ENCODE measurements at regions not wholly inside any gene's neighbourhood (a gene's known extent, or its start where the extent isn't known, plus 50 kb on each side); places are given as distances from the start of the nearest gene placed in this dataset.
"Not testable (repeated sequence)": the region's sequence is repeated elsewhere in the genome, so short reads cannot be mapped to it uniquely, and the experiment has no call there.

GRCh38 chr7:68684996-68685395 is 913.3 kb upstream of the AUTS2 start:
- DNase-seq, result no peak

DNA sequence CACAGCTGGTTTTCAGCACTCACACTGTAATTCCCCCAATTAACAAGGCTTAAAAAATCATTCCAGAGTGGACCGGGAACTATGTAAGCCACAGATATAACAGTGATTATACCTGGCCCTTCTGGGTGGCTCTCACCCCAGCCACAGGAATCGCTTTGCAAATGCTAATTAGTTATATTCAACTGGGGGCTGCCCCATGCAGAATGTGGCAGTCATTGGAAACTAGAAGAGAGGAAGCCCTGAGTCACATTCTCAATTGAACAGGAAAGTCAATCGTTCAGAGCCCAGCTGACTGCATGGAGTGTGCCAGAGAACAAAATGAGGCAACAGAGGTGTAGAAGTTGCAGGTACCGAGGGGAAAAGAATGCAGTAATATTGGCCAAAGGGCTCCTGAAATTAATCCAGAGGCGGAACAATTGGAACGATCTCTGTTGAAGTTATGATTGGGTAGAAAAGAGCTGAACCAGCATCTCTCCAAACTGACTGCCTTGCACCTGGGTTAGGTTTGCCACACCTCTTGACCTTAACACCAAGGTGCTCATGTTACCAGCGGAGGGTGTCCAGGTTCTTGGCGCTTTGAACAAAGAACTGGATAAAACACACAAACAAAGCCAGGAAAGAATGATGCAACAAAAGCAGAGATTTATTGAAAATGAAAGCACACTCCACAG is 909.7 kb upstream of the AUTS2 start:
- DNase-seq, result no peak

DNA sequence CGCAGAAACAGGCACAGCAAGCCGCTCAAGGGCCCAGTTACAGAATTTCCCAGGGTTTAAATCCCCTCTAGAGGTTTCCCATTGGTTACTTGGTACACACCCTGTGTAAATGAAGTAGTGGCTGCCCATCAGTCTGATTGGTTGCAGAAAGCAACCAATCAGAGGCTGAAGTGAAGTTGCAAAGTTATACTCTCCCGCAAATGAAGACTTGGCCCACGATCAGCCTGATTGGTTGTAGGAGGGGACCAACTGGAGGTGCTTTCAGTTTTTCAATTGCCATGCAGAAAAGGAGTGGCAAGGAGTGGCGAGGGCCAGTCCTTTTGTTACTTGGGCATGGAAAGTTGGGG is 909.2 kb upstream of the AUTS2 start:
- DNase-seq, result no peak

GRCh38 chr7:68691261-68692216 is 906.7 kb upstream of the AUTS2 start:
- no peak for DNase-seq

DNA sequence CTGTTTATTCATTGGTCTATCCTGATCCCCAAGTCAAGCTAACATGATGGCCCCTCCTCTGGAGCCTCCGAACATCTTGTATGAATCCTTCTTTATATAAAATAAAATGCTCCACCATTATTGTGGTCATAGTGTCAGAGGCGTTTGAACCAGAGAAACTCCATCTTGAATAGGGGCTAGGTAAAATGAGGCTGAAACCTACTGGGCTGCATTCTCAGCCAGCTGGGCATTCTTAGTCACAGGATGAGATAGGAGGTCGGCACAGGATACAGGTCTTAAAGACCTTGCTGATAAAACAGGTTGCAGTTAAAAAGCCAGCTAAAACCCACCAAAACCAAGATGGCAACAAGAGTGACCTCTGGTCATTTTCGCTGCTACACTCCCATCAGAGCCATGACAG is 905.8 kb upstream of the AUTS2 start:
- DNase-seq, result no peak

GRCh38 chr7:68694656-68695055 is 903.6 kb upstream of the AUTS2 start:
- DNase-seq, result no peak

DNA sequence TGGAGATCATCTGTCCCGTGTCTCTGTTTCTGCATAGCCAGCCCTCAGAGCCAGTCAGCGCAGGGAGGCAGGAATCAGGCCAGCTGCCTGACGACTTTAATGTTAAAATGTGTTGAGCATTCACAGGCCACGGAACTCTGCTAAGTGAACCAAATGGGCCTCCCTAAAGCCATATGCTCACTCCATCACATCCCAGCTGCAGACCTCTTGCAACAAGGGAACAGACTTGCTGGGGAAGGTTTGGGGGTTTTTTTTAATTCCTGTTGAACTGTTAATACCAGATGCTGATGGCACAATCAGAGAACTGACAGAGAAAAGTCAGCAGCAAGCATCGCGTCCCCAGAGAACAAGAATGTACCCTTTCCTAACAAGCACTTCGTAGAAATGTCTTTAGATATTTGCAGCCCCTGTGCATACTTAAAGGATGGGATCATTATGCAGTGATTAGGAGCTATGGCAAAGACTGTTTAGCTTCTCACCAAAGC is 900.4 kb upstream of the AUTS2 start:
- peak; percentile 45 for DNase-seq

DNA sequence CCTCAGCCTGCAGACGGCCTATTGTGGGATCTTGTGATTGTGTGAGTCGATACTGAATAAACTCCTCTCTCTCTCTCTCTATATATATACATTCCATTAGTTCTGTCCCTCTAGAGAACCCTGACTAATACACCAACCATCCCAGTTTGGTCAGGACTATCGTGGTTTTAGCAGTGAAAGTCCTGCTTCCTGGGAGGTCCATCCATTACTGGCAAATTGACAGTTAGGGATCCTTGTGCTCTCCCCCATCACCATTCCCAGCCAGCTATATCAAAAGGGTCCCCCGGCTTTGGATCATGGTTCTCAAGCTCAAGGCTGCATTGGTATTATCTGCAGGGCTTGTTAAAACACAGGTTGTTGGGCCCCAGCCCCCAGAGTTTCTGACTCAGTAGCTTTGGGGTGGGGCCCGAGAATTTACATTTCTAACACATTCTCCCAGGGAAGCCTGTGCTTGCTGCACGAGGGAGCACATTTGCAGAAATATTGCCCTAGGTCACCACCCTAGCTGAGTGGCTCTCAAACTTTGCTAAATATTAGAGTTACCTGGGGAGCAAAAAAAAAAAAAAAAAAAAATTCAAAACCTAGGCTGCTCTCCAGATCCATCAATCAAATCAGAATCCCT is 899.1 kb upstream of the AUTS2 start:
- no peak for DNase-seq

DNA sequence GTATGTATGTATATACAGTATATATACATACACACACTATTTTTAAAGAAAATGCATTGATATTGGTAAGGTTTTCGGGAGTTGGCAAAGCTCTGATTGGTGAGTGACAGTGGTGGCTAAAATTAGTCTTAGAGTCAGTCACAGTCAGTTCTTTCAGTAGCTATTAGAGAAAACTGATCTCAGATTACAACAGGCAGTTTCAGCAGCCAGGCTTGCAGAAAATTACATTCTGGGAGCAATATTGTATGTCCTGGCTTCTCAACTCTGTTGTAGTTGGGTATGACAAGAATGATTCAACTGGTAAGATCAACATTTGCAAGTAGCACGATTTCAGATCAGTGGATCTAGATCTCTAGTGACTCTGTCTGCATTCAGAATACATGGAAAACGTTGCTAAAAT is 897.9 kb upstream of the AUTS2 start:
- no peak for DNase-seq

DNA sequence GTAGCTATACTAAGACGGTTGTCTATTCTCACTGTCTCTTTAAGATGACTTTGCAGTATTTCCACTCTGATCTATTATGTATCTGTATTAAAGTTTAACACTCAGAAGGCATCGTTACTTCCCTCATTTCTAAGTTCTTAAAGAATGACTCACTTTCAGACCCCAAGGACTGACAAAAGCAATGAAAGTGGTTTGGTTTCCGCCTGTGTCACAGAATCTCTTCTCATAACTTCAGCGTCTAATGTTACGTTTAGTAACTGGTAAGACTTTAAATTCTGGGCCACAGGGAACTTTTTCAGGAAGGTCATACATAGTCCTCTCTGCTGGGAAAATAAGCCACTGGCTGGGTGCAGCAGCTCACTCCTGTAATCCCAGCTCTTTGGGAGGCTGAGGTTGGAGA is 892.0 kb upstream of the AUTS2 start:
- DNase-seq, result no peak

DNA sequence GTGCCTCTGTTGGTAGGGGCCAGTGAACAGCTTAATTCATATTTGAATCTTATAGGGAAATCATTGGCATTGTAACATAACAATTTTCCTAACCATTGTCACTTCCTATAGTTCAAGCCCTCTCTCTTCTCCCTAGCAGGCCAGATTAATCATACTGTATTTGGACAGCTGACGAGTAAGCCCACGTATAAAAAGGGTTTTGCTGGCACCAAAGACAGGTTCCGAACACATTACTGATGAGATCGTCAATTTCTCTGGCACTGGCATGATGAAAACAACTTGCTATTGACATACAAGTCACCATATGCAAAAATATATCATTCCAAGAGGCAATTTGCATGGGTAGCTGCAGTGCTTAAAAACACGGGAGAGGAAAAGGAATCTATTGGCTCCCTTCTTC is 891.1 kb upstream of the AUTS2 start:
- no peak for DNase-seq

DNA sequence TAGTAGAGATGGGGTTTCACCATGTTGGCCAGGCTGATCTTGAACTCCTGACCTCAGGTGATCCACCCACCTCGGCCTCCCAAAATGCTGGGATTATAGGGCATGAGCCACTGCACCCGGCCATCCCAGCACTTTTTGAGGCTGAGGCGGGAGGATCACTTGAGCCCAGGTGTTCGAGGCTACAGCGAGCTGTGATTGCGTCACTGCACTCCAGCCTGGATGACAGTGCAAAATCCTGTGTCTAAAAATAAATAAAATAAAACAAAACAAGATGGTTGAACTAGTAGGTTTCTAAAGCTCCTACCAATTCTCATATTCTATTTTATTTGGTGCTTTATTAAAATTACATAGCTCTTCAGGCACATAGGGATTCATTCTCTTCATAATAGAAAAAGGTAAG is 890.3 kb upstream of the AUTS2 start:
- no peak for DNase-seq

DNA sequence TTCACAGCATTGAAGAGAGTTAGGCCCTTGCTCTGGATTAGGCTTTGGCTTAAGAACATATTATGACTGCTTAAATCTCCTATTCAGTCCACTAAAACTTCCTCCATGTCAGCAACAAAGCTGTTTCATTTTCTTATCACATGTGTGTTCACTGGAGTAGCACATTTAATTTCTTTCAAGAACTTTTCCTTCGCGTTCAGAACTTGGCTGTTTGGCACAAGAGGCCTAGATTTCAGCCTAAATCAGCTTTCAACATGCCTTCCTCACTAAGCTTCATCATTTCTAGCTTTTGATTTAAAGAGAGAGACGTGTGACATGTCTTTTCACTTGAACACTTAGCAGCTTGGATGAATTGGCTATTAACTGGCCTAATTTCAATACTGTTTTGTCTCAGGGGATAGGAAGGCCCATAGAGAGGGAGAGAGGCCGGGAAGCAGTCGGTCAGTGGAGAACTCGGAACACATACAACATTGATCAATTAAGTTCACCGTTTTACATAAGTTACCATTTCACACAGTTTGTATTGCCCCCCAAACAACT is 885.2 kb upstream of the AUTS2 start:
- no peak for DNase-seq

GRCh38 chr7:68714135-68714534 is 884.1 kb upstream of the AUTS2 start:
- not testable (repeated sequence) for DNase-seq

DNA sequence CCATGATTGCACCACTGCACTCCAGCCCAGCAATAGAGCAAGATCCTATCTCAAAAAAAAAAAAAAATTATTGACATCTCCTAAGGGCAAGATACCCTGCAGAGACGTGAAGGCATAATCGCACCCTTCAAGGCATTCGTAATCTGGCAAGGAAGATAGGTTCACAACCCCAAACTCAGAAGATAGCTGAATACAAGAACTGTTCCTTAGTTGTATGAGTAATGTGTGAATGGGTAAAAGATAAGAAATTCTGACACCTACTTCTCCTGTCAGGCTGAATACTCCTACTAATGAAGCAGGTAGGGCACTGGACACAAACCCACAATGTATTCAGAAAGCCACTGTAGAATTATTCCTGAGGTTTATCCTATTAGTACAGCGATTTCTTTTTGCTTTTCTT is 882.4 kb upstream of the AUTS2 start:
- DNase-seq, result no peak

DNA sequence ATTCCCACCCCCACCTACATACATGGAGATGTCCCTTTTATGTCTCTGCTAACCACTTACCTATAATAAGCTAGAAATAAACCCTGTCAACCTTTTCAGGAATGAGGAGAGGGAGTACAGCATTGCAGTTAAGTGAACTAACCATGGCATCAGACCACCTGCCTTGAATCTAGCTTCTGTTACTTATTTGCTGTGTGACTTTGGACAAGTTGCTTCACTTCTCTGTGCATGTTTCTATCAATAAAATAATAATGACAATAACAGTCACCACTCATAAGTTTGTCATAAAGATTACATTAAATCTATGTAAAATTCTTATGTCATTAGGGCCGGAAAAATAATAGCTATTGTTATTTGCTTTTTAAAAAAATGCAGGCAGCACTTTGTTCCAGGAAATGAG is 881.1 kb upstream of the AUTS2 start:
- no peak for DNase-seq

GRCh38 chr7:68718097-68718551 is 880.2 kb upstream of the AUTS2 start:
- peak; percentile 40 for DNase-seq

DNA sequence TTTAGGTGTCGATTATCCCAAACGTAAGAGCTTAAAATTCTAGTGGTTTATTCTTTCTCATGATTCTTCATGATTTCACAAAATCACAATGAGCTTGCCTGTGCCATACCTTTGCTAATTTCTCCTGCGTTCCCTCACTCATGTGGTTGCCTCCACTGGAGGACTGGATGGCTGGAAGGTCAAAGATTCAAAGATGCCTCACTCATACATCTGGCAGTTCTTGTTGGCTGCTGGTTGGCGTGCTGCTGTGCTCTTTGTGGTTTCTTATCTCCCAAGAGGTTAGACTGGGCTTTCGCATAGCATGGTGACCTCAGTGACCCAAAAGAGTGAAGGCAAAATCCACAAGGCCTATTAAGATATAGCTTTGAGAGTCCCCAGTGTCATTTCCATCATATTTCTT is 877.6 kb upstream of the AUTS2 start:
- DNase-seq, result no peak

DNA sequence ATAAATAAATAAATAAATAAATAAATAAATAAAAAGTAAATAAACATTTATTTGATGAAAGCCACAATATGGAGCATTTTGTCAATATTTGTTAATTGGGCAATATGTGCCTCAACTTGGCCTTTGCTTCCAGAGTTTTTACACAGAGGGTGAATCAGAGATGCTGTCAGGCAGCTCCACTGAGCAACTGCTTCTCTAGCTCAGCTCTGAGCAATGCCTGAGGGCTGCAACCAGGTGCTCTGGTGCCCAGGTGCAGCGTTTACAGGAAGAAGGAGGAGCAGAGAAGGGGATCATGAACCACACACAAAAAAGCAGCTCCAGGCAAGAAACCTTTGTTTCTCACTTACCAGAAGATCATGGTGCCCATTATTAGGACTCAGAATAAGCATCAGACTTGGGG is 876.2 kb upstream of the AUTS2 start:
- DNase-seq, result no peak

- no peak for DNase-seq
Measured at GRCh38 chr7:68724965-68725364, 873.3 kb upstream of the AUTS2 start.

- no peak for DNase-seq
Measured at GRCh38 chr7:68725843-68726785, 872.2 kb upstream of the AUTS2 start.

DNA sequence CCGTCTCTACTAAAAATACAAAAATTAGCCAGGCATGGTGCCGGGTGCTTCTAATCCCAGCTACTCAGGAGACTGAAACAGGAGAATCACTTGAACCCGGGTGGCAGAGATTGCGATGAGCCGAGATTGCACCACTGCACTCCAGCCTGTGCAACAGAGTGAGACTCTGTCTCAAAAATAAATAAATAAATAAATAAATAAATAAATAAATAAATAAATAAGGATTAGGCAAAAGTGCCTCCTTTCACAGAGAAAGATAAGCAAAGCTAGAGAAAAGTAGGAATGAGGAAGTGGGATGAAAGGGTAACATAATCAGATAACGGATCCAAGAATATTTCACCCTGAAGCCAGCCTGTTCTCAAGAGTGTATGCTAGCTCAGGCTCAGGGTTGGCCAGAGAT is 869.6 kb upstream of the AUTS2 start:
- DNase-seq, result not testable (repeated sequence)
